ENCODE measurements at regions not wholly inside any gene's neighbourhood (a gene's known extent, or its start where the extent isn't known, plus 50 kb on each side); places are given as distances from the start of the nearest gene placed in this dataset.
"Not testable (repeated sequence)": the region's sequence is repeated elsewhere in the genome, so short reads cannot be mapped to it uniquely, and the experiment has no call there.

DNA sequence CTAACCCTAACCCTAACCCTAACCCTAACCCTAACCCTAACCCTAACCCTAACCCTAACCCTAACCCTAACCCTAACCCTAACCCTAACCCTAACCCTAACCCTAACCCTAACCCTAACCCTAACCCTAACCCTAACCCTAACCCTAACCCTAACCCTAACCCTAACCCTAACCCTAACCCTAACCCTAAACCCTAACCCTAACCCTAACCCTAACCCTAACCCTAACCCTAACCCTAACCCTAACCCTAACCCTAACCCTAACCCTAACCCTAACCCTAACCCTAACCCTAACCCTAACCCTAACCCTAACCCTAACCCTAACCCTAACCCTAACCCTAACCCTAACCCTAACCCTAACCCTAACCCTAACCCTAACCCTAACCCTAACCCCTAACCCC is 80.6 kb upstream of the PLEKHG4B start:
- H3K4me1 Mint-ChIP-seq (ENCODE audit: unreplicated experiment); DNase-seq (ENCODE audit: extremely low spot score, unreplicated experiment); H3K9me3 Mint-ChIP-seq; H3K36me3 Mint-ChIP-seq; H3K27me3 Mint-ChIP-seq; H3K4me3 Mint-ChIP-seq; H3K27ac Mint-ChIP-seq: not testable (repeated sequence)

GRCh38 chr5:11898-12297 is 80.1 kb upstream of the PLEKHG4B start:
- H3K4me1 Mint-ChIP-seq (ENCODE audit: unreplicated experiment) = no peaks in the 10 kb centered on the region
- no peak for DNase-seq (ENCODE audit: extremely low spot score, unreplicated experiment)

DNA sequence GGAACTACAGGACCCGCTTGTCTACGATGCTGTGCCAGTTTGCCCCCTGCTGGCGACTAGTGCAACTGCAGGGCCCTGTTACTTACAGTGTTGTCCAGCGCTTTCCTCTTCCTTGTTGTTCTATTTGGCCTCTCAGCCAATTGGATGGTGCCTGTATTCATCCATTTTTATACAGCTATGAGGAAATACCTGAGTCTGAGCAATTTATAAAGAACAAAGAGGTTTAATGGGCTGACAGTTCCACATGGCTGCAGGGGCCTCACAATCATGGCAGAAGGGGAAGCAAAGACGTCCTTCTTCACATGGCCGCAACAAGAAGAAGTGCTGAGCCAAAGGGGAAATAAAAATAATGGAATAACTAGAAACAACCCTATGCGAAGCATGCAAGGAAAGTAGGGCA is 78.7 kb upstream of the PLEKHG4B start:
- no peak for DNase-seq (ENCODE audit: extremely low spot score, unreplicated experiment)
- Mint-ChIP-seq H3K36me3 (no peaks in the 10 kb centered on the region), H3K4me3 (no peak overlapping the region), H3K9me3 (no peaks in the 10 kb centered on the region), H3K27me3 (peaks cover 13% of the 10 kb centered on the region), H3K27ac (no peak overlapping the region), H3K4me1 (ENCODE audit: unreplicated experiment) (no peaks in the 10 kb centered on the region)
- TF ChIP-seq CTCF (conservative IDR thresholded peaks at IDR 0.05) = no peak

More at GRCh38 chr5:11898-12297, 80.1 kb upstream of the PLEKHG4B start:
- Mint-ChIP-seq H3K9me3 (no peaks in the 10 kb centered on the region), H3K4me3 (no peak overlapping the region), H3K27me3 (peaks cover 7% of the 10 kb centered on the region), H3K27ac (no peak overlapping the region), H3K36me3 (no peaks in the 10 kb centered on the region)
- TF ChIP-seq CTCF (conservative IDR thresholded peaks at IDR 0.05) = no peak

DNA sequence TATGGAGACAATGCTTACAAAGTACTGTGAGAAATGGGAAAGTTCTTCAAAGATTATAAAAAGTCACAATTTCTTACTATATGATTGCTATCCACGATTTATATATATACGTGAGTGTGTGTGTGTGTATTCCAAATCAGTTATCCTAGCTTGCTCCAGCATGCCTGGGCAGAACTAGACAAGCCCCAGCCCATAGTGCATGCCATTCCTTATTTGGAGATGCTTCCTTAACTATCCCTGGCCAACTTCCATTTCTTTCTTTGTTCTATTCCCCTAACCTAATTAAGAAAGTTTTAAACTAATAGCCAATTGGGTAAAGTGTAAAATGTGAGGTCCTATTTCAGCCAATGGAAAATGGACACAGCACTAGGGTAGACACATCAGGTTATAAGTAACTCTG is 77.3 kb upstream of the PLEKHG4B start:
- H3K27ac Mint-ChIP-seq; H3K4me3 Mint-ChIP-seq; H3K4me1 Mint-ChIP-seq (ENCODE audit: unreplicated experiment); H3K36me3 Mint-ChIP-seq; DNase-seq (ENCODE audit: extremely low spot score, unreplicated experiment); H3K9me3 Mint-ChIP-seq: not testable (repeated sequence)
- H3K27me3 Mint-ChIP-seq = peaks cover 21% of the 10 kb centered on the region

GRCh38 chr5:20276-20675 is 71.7 kb upstream of the PLEKHG4B start:
- H3K27ac Mint-ChIP-seq; H3K36me3 Mint-ChIP-seq; H3K4me3 Mint-ChIP-seq; DNase-seq (ENCODE audit: extremely low spot score, unreplicated experiment); H3K9me3 Mint-ChIP-seq; H3K4me1 Mint-ChIP-seq (ENCODE audit: unreplicated experiment): not testable (repeated sequence)
- peaks cover 58% of the 10 kb centered on the region for H3K27me3 Mint-ChIP-seq

GRCh38 chr5:21654-22233 is 70.2 kb upstream of the PLEKHG4B start:
- no peaks in the 10 kb centered on the region for H3K9me3 Mint-ChIP-seq
- H3K4me1 Mint-ChIP-seq (ENCODE audit: unreplicated experiment) = no peaks in the 10 kb centered on the region
- H3K36me3 Mint-ChIP-seq = no peaks in the 10 kb centered on the region
- H3K27ac Mint-ChIP-seq = no peak overlapping the region
- no peak overlapping the region for H3K4me3 Mint-ChIP-seq
- TF ChIP-seq CTCF (conservative IDR thresholded peaks at IDR 0.05) = peak; percentile 62
- H3K27me3 Mint-ChIP-seq = peaks cover 62% of the 10 kb centered on the region
- DNase-seq (ENCODE audit: extremely low spot score, unreplicated experiment) = no peak

GRCh38 chr5:23907-24306 is 68.1 kb upstream of the PLEKHG4B start:
- not testable (repeated sequence) for H3K27ac Mint-ChIP-seq; H3K4me3 Mint-ChIP-seq; H3K4me1 Mint-ChIP-seq (ENCODE audit: unreplicated experiment); H3K36me3 Mint-ChIP-seq; DNase-seq (ENCODE audit: extremely low spot score, unreplicated experiment); H3K9me3 Mint-ChIP-seq
- peaks cover 67% of the 10 kb centered on the region for H3K27me3 Mint-ChIP-seq

GRCh38 chr5:25067-25466 is 66.9 kb upstream of the PLEKHG4B start:
- H3K27me3 Mint-ChIP-seq = peaks cover 68% of the 10 kb centered on the region
- not testable (repeated sequence) for H3K9me3 Mint-ChIP-seq; H3K4me3 Mint-ChIP-seq; H3K36me3 Mint-ChIP-seq; H3K27ac Mint-ChIP-seq; H3K4me1 Mint-ChIP-seq (ENCODE audit: unreplicated experiment); DNase-seq (ENCODE audit: extremely low spot score, unreplicated experiment)
